ENCODE measurements at regions not wholly inside any gene's neighbourhood (a gene's known extent, or its start where the extent isn't known, plus 50 kb on each side); places are given as distances from the start of the nearest gene placed in this dataset.
"Not testable (repeated sequence)": the region's sequence is repeated elsewhere in the genome, so short reads cannot be mapped to it uniquely, and the experiment has no call there.

- no peak for FAIRE-seq
Measured at GRCh38 chr11:105429096-105429910, 180.6 kb upstream of the GRIA4 start.

GRCh38 chr11:105407101-105407500, 202.8 kb upstream of the GRIA4 start:
- FAIRE-seq: no peak

DNA sequence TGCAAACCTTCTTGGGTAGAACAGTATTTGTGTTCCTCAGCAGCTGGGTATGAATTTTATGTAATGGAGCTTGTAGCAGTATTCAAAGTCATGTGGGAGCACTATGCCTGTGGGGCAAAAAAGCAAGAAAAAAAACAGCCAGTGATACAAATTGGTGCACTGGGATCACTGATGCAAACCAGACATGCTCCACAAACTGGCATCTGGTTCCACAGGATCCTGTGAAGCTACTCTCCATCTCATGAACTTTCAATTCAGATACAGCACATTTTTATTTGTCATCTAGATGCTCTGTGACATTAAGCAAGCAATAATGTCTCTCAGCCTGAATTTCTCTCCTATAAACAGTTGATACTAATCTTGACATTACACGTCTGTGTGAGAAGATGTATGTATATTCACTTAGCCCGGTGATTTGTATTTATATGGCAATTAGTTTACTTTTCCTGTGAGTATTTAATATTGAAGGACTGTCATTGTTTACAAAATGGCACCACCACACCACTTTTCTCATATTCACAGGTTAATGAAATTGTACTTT, 208.5 kb upstream of the GRIA4 start:
- no peak for FAIRE-seq

- FAIRE-seq: no peak
Measured at GRCh38 chr11:105399511-105399910, 210.4 kb upstream of the GRIA4 start.

DNA sequence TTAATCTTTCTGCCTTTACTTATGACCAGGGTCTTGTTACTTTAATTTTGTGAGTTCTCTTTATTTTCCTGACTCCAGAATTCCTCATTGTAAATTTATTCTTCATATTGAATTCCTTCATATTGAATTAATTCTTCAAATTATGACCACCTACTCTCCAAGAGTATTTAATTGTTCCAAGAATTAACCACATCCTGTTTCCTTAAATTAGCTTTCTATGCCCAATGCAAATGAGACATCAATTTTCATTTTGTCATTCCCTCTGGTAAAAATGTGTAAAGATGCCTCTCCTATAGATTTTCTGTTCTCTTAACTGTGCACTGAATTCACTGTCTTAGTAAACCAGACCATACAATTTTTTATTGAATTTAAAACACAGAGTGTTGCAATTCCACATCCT, 211.2 kb upstream of the GRIA4 start:
- FAIRE-seq: no peak

- no peak for FAIRE-seq
Measured at GRCh38 chr11:105393326-105393725, 216.5 kb upstream of the GRIA4 start.

GRCh38 chr11:105392556-105392955, 217.3 kb upstream of the GRIA4 start:
- no peak for FAIRE-seq

DNA sequence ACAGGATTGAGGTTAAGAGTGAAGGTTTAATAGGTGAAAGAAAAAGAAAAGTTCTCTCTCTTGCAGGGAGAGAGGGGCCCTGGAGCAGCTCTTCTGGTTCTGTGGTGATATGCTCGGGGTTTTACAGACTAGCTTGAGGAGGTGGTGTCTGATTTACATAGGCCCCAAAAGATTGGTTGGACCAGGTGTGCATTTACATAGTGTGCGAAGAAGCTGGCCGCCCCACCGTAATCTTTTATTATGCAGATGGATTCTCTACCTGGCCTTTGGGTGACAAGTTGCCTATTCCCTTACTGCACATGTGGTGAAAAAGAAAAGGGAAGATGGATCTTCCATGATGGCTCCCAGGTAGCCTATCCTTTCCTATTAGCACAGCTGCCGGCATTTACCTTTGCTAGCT, 219.9 kb upstream of the GRIA4 start:
- FAIRE-seq: no peak

- peak; percentile 45 for FAIRE-seq
Measured at GRCh38 chr11:105388006-105388405, 221.9 kb upstream of the GRIA4 start.

DNA sequence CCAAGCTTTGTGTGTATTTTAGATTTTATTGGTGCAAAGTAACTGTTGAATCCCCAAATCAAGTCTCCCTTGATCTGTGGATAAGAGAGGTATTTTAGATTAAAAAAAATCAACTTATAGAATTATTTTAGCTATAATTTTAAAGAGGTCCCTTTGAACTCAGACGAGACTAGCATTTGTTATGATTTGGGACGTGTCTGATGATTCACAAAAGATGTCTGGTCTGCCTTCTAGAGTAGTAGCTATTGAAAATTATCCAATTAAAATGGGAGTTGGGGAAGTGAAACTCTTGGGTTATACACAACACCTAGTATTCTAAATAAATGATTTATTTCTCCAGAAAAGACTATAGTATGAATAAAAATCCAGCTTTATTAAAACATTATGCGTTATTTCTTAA, 227.9 kb upstream of the GRIA4 start:
- FAIRE-seq: no peak

DNA sequence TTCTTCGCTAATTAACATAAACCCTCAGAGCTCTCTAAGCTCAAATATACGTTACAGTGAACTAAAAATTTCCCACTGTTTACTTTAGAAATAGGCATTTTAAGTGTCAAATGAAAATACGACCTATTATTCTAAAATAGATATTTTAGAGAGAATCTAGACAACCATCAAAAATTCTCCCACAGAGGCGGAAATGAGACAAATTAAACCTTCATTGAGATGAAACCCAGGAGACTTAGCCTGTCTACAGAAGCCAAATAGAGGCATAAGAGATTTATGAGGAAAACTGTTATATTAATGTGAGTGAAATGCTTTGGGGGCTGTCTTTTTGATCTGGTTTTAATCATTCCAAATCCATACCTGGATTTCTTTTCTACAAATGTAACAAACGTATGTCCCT, 232.0 kb upstream of the GRIA4 start:
- FAIRE-seq: no peak

DNA sequence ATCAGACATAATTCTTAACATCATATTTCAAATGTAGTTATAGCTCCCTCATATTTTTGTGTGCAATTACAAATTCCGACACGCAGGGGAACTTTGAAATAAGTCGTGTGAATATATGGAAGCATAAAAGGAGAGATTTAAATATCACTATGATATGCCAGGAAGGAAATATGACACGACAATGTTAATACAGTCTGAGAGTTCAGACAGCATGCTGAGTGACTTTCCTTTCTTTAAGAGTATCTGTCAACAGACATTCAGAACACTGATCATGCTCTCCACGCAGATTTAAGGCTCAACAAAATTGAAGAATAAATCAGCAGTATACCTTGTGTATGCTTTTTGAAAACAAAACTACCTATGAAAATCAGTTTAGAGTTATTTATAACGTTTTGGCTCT, 232.6 kb upstream of the CARD18 start:
- no peak for FAIRE-seq

DNA sequence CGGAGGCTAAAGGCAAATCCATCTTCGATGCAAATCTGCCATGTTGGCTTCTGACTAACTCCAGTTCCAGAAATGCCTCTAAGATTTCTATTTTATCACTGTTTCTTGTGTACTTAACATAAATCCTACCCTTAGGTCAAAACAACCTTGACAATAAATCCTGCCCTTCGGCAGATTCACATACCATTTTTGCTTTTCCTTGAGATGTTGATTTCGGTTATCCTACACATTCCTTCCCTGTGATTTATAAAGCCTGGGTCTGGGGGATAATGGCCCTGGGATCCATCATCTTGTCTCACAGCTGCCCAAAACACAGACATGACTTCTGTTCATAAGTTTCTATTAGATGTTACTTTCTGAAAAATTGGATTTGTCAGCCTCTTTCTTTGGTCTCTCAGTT, 231.7 kb upstream of the CARD18 start:
- no peak for FAIRE-seq

- no peak for FAIRE-seq
Measured at GRCh38 chr11:105368711-105369110, 229.1 kb upstream of the CARD18 start.

DNA sequence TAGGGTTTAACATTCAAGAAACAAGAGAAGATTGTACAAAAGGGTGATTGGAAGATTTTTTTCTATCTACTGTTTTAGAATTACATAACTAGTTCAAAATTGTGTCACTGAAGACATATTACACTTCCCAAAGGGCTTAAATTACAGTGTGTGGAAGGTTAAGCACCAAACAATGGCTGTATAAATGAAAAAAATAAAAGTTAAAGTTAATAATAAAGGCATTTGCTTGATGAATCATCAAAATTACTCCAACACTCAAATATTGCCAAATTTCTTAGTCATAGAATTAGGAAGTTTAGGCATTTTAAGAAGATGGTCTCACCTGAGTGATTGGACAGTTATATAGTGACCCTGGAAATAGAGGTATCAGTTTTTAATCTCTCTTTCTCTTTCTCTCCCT, 227.6 kb upstream of the CARD18 start:
- FAIRE-seq: no peak

DNA sequence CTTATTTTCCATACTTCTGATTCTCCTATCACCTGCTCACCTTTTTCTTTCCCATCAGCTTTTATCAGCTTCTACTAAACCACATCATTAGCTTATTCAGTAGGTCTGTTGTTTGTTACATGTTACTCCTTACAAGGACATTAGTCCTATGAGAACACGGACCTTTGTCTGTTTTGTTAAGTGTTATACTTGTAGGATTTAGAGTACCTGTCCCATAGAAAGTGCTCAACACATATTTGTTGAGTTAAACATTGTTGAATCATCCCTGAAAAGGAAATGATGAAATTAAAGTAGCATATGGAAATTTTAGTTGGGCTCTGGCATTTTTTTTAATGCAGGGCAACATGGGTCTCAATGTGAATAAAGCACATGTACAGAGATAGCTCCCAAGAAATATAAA, 222.1 kb upstream of the CARD18 start:
- no peak for FAIRE-seq

GRCh38 chr11:105357764-105358163, 218.2 kb upstream of the CARD18 start:
- no peak for FAIRE-seq

GRCh38 chr11:105357146-105357545, 217.6 kb upstream of the CARD18 start:
- no peak for FAIRE-seq

DNA sequence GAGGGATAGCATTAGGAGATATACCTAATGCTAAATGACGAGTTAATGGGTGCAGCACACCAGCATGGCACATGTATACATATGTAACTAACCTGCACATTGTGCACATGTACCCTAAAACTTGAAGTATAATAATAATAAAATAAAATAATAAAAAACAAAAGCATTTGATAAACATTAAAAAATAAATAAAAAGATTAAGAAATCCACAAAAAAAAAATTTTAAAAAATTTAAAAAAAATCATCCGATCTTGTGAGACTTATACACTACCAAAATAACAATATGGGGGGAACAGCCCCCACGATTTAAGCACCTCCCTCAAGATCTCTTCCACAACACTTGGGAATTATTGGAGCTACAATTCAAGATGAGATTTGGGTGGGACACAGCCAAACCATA, 210.3 kb upstream of the CARD18 start:
- not testable (repeated sequence) for FAIRE-seq

DNA sequence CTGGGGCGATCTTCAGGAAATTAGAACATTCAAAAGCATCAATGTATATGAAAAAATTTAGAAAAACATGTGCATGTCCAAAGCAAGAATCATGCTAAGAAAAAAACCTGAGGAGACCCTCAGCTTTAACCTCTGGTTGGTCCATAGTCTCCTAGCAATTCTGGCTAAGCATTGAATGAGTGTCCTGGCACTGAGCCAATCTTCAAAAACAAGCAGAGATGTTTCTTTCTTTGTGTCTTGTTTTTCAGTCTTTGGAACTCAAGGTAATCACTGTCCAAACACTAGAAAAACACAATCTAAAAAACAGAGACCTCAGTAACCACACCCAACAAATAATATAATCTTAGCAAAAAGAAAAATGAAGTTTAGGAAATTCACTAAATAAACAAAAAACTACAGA, 205.4 kb upstream of the CARD18 start:
- FAIRE-seq: no peak

GRCh38 chr11:105334025-105334714, 194.6 kb upstream of the CARD18 start:
- no peak for FAIRE-seq

DNA sequence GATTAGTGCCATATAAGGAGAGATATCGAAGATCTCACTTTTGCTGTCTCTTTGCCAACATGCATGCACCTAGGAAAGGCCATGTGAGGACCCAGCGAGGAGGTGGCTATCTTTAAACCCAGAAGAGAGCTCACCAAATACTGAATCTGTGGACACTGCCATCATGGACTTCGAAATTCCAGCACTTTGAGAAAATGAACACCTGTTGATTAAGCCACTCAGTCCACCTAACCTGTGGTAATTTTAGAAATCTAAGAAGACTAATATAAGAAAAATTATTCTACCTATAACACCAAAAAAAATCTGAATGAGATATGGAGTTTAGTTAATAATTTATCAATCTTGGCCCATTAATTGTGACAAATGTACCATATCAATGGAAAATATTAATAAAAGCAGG, 193.6 kb upstream of the CARD18 start:
- no peak for FAIRE-seq

GRCh38 chr11:105332171-105332570, 192.6 kb upstream of the CARD18 start:
- no peak for FAIRE-seq

GRCh38 chr11:105328061-105328460, 188.5 kb upstream of the CARD18 start:
- FAIRE-seq: no peak

All from TTC549 (cell line).